Esophagus squamous epithelium (tissue), 5 donors: ENCODE measurements at regions not wholly inside any gene's neighbourhood (a gene's known extent, or its start where the extent isn't known, plus 50 kb on each side); places are given as distances from the start of the nearest gene placed in this dataset.

Experiments used
- DNase-seq: peaks from one replicate; lab custom pipeline; 2025; lab: John Stamatoyannopoulos, UW
- H3K27ac ChIP-seq, 4 donors: fragments of 200-600 bp; sonication (generic); one replicate each; pipeline ENCODE4 v1.5.1; 2016 to 2019; ENCODE audit warnings: mild to moderate bottlenecking in 1 of 4
- H3K27me3 ChIP-seq, 4 donors: fragments of 200-600 bp; sonication (generic); 1 replicate in 3 of 4; 2 replicates in 1 of 4; pipeline versions ENCODE4 v1.5.1 to v1.6.0; 2017 to 2021; ENCODE audit warnings: antibody characterized with exemption in 1 of 4
- H3K36me3 ChIP-seq, 3 donors: fragments of 200-600 bp; sonication (generic); one replicate each; pipeline ENCODE4 v1.5.1; 2016 to 2019
- H3K4me1 ChIP-seq, 3 donors: fragments of 200-600 bp; sonication (generic); one replicate each; pipeline ENCODE4 v1.5.1; 2017 to 2019
- H3K4me3 ChIP-seq, 4 donors: fragments of 200-600 bp; sonication (generic); 1 replicate in 3 of 4; 2 replicates in 1 of 4; pipeline ENCODE4 v1.5.1; 2016 to 2019; ENCODE audit warnings: mild to moderate bottlenecking in 2 of 4, moderate library complexity in 1 of 4
- H3K9me3 ChIP-seq, 3 donors: fragments of 200-600 bp; sonication (generic); one replicate each; pipeline ENCODE4 v1.5.1; 2016 to 2019
- POLR2A ChIP-seq, 4 donors: fragments of 450-650 bp; IDR thresholded peaks; one replicate each; pipeline ENCODE4 v1.6.1; 2017; ENCODE audit warnings: antibody characterized with exemption in 4 of 4, mild to moderate bottlenecking in 4 of 4, moderate library complexity in 3 of 4
- WGBS, 2 donors: methylation state at CpG; one replicate each; pipeline ENCODE4 v1.1.5; 2018; 5-methylcytosine and 5-hydroxymethylcytosine counted together
- intact Hi-C: fragments of 100-400 bp; cut with DNase I; formaldehyde crosslinking; loops from one replicate; pipeline ENCODE4 v1.15.0; 2022
- TF ChIP-seq, protein P1 (sequence below), 6 experiments: fragments of 450-650 bp in 4 of 6; fragments of 200-600 bp in 2 of 6; sonication (generic) in 2 of 6; IDR thresholded peaks; one replicate each; pipeline ENCODE4 v1.5.1; 2016 to 2019; ENCODE audit warnings: antibody characterized with exemption in 6 of 6, mild to moderate bottlenecking in 4 of 6, moderate library complexity in 4 of 6
- donor health status: DM: yes; HTN: yes; CAD: no.

DNA sequence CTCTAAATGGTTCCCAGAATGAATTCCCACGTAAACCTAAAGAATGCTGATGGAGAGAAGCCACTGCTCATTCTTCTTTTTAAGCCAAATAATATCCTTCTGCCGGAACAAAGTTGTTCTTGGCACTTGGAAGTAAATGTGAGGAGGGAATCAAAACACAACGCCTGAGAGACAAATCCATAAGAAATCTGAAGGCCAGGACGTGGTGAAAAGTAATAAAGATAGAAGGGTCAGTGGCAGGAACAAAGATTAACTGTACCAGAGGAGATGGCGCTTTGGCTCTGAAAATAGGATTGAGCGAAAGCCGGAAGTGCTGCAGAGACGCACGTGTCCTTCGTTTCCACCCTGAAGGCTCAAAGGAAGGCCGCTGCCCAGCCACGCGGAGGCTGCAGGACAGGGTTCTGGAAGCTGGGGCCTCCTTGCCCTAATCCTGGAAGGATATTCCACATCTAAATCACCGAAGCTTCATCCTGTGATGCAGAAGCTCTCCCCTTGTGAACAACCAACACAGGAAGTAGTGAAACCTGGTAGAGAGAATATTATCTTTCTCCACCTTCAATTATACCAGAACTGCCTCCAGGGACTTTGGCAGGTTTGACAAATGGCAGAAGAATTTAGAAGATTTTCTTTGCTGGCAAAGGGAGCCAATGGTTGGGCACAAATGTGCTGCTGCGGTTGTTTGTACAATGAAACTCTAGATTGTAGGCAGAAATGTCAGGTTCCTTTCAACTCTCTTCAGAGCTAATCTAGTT lies 214.6 kb upstream of the SERP2 start:
- H3K36me3 ChIP-seq = no peaks in the 10 kb centered on the region
- no peaks in the 10 kb centered on the region for H3K27me3 ChIP-seq
- TF ChIP-seq, protein P1, sequence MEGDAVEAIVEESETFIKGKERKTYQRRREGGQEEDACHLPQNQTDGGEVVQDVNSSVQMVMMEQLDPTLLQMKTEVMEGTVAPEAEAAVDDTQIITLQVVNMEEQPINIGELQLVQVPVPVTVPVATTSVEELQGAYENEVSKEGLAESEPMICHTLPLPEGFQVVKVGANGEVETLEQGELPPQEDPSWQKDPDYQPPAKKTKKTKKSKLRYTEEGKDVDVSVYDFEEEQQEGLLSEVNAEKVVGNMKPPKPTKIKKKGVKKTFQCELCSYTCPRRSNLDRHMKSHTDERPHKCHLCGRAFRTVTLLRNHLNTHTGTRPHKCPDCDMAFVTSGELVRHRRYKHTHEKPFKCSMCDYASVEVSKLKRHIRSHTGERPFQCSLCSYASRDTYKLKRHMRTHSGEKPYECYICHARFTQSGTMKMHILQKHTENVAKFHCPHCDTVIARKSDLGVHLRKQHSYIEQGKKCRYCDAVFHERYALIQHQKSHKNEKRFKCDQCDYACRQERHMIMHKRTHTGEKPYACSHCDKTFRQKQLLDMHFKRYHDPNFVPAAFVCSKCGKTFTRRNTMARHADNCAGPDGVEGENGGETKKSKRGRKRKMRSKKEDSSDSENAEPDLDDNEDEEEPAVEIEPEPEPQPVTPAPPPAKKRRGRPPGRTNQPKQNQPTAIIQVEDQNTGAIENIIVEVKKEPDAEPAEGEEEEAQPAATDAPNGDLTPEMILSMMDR (IDR thresholded peaks at IDR 0.05) = no peak
- TF ChIP-seq POLR2A (IDR thresholded peaks at IDR 0.05) = no peak
- DNase-seq = no peak
- H3K4me1 ChIP-seq = peaks cover 18 to 55% (median 33%) of the 10 kb centered on the region in 3 donors
- H3K27ac ChIP-seq = peak overlapping the region; percentile 73 to 88 (median 80)
- H3K4me3 ChIP-seq = no peak overlapping the region
- intact Hi-C loops = no loop called here
- H3K9me3 ChIP-seq = no peaks in the 10 kb centered on the region
- 29 to 50% methylated on average over 11 to 15 of the region's 15 CpGs for WGBS, 2 donors

DNA sequence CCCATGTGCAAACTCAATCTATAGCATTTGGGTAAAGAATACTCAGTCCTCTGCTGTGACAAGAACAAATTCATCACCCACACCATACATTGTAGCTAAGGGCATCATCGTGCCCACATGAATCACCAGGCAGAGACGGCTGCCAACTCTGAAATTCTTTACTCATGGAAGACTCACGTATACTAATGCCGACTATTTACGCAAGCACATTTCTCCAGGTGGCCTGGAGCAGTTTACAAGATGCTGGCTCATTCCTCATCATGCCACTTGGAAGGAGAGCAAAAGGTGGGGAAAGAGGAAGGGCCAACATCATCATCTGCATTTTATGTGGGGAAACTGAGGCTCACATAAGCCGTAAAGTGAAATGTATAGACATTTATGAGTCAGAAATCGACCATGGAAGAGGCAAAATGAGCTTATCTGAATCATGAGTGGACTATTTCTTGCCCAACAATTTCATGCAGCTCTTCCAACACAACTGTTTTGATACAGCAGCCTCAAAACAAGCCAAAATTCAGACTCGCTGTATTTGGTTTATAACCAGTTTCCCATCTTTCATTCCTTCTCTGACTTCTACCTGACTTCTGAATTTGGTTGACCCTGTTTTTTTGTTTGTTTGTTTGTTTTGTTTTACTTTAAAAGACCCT lies 213.9 kb upstream of the SERP2 start:
- intact Hi-C loops = no loop called here
- TF ChIP-seq, protein P1 (IDR thresholded peaks at IDR 0.05) = no peak
- TF ChIP-seq POLR2A (IDR thresholded peaks at IDR 0.05) = no peak
- DNase-seq = no peak
- WGBS, 2 donors = 28 to 42% methylated on average over 8 of the region's 8 CpGs
- H3K4me3 ChIP-seq = no peak overlapping the region
- no peaks in the 10 kb centered on the region for H3K27me3 ChIP-seq
- H3K9me3 ChIP-seq = no peaks in the 10 kb centered on the region
- H3K27ac ChIP-seq = peak overlapping the region; percentile 73 to 88 (median 80)
- H3K4me1 ChIP-seq = peaks cover 18 to 55% (median 33%) of the 10 kb centered on the region in 3 donors
- H3K36me3 ChIP-seq = no peaks in the 10 kb centered on the region

DNA sequence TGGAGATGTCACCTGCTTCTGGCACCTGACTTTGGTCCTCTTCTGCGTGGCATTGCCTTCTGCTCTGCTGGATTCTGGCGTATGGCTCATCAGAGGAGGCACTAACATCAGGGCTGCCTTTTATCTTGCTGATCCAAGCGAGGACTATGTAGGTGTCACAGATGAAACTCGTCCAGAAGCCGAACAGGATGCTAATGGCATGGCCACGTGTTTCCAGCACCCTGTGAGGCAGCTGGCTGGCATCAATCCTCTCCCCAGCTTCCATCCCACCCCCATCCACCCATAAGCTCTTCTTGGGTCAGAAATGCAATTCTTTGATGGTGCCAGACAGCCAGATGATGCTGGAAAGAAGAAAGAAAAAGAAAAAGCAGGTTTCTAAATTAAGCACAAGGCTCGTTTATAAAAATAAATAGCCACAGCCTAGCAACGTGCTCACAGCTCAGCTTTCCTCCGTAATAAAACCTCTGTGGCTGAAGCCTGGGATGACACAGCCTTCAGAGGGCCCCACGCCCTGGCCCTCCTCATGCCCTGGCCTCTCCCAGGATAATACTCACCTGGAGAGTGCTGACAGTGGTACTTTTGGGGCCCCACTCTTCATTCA lies 212.9 kb upstream of the SERP2 start:
- no peak for DNase-seq
- H3K4me3 ChIP-seq = no peak overlapping the region
- H3K36me3 ChIP-seq = no peaks in the 10 kb centered on the region
- TF ChIP-seq, protein P1 (IDR thresholded peaks at IDR 0.05) = no peak
- no peak for TF ChIP-seq POLR2A (IDR thresholded peaks at IDR 0.05)
- intact Hi-C loops = no loop called here
- WGBS, 2 donors = 32 to 49% methylated on average over 6 to 10 of the region's 10 CpGs
- H3K27me3 ChIP-seq = no peaks in the 10 kb centered on the region
- H3K4me1 ChIP-seq = peaks cover 13 to 49% (median 33%) of the 10 kb centered on the region in 3 donors
- peak overlapping the region; percentile 73 to 88 (median 80) for H3K27ac ChIP-seq
- H3K9me3 ChIP-seq = no peaks in the 10 kb centered on the region

DNA sequence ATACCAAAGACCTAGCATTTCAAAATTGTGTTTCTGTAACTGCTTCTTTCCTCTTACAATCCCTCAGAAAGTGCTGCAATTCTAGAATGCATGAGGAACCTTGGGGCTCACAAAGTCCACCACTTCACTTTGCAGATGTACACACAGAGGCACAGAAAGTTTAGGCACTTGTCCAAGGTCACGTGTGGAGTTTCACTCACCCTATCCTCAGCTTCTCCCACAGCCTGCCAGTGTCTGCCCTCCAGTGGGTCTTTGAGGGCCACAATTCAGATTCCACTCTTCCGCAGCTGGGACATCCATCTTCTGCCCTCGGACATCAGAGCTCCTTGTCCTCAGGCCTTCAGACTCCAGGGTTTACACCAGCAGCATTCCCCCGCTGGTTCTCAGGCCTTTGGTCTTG lies 210.5 kb upstream of the SERP2 start:
- H3K9me3 ChIP-seq = no peaks in the 10 kb centered on the region
- H3K27ac ChIP-seq = no peak overlapping the region
- H3K4me3 ChIP-seq = no peak overlapping the region
- DNase-seq = no peak
- intact Hi-C loops = no loop called here
- H3K36me3 ChIP-seq = no peaks in the 10 kb centered on the region
- peaks cover 7 to 30% (median 18%) of the 10 kb centered on the region in 3 donors for H3K4me1 ChIP-seq
- WGBS, 2 donors = 81 to 86% methylated on average over 4 of the region's 4 CpGs
- no peaks in the 10 kb centered on the region for H3K27me3 ChIP-seq
- TF ChIP-seq, protein P1 (IDR thresholded peaks at IDR 0.05) = no peak
- no peak for TF ChIP-seq POLR2A (IDR thresholded peaks at IDR 0.05)
